Thymus (tissue), 11 donors: ENCODE measurements at regions not wholly inside any gene's neighbourhood (a gene's known extent, or its start where the extent isn't known, plus 50 kb on each side); places are given as distances from the start of the nearest gene placed in this dataset.

ENCODE experiments used
- DNase-seq, 9 donors: peaks; one replicate each; pipeline ENCODE4 v3.0.0-alpha.2; 2013; ENCODE audit warnings: low spot score in 9 of 9, low read depth in 6 of 9, missing footprints in 1 of 9
- H3K27ac ChIP-seq, 2 donors: one replicate each; pipeline ENCODE4 v1.5.1; 2013; ENCODE audit warnings: control low read depth in 1 of 2, low read depth in 1 of 2, low read length in 1 of 2, mild to moderate bottlenecking in 1 of 2, moderate library complexity in 1 of 2
- H3K27me3 ChIP-seq, 2 donors: one replicate each; pipeline ENCODE4 v1.5.1; 2013; ENCODE audit warnings: low read length in 1 of 2; ENCODE audit not compliant: control insufficient read depth in 2 of 2, insufficient read depth in 1 of 2
- H3K36me3 ChIP-seq, 2 donors: one replicate each; pipeline ENCODE4 v1.5.1; 2013; ENCODE audit warnings: low read length in 1 of 2, mild to moderate bottlenecking in 1 of 2, moderate library complexity in 1 of 2; ENCODE audit not compliant: control insufficient read depth in 2 of 2, insufficient read depth in 2 of 2
- H3K4me1 ChIP-seq, 2 donors: one replicate each; pipeline ENCODE4 v1.5.1; 2013; ENCODE audit warnings: low read length in 2 of 2; ENCODE audit not compliant: control insufficient read depth in 2 of 2, insufficient read depth in 2 of 2
- H3K4me3 ChIP-seq, 2 donors: one replicate each; pipeline ENCODE4 v1.5.1; 2013; ENCODE audit warnings: low read length in 2 of 2, control low read depth in 1 of 2, mild to moderate bottlenecking in 1 of 2
- H3K9me3 ChIP-seq, 2 donors: one replicate each; pipeline ENCODE4 v1.5.1; 2013; ENCODE audit warnings: low read length in 1 of 2, mild to moderate bottlenecking in 1 of 2; ENCODE audit not compliant: control insufficient read depth in 2 of 2, insufficient read depth in 1 of 2
- WGBS: extraction: QIAGEN DNeasy Blood & Tissue Kit; methylation state at CpG from one replicate; pipeline ENCODE4 v1.1.7; 2013; 5-methylcytosine and 5-hydroxymethylcytosine counted together
- donor health status: healthy.

DNA sequence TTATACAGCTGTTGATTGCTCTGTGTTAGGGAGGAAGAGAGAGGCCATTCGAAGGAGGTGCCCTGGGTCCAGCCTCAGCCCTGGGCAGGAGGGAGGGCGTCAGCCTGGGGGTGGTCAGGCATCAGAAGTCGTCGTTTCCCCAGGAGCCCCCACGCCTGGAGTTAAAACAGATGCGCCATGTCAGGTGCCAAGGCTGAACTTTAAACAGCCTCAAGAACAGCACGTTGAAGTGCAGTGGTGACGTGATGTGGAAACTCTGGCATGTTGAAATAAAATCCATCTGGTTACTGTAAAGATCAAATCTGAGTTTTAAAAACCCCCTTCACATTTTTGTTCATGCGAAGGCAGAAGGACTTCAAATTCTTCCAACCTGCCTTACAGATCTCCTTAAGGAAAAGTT is 128.4 kb upstream of the PPP2R2D start:
- DNase-seq: no peak
- no peak overlapping the region for H3K27ac ChIP-seq
- no peaks in the 10 kb centered on the region for H3K4me1 ChIP-seq
- no peak overlapping the region for H3K4me3 ChIP-seq
- H3K27me3 ChIP-seq: no peaks in the 10 kb centered on the region
- H3K36me3 ChIP-seq: no peaks in the 10 kb centered on the region
- H3K9me3 ChIP-seq: peaks cover 6 to 17% of the 10 kb centered on the region in 2 donors
- 88% methylated on average over 9 of the region's 9 CpGs for WGBS

DNA sequence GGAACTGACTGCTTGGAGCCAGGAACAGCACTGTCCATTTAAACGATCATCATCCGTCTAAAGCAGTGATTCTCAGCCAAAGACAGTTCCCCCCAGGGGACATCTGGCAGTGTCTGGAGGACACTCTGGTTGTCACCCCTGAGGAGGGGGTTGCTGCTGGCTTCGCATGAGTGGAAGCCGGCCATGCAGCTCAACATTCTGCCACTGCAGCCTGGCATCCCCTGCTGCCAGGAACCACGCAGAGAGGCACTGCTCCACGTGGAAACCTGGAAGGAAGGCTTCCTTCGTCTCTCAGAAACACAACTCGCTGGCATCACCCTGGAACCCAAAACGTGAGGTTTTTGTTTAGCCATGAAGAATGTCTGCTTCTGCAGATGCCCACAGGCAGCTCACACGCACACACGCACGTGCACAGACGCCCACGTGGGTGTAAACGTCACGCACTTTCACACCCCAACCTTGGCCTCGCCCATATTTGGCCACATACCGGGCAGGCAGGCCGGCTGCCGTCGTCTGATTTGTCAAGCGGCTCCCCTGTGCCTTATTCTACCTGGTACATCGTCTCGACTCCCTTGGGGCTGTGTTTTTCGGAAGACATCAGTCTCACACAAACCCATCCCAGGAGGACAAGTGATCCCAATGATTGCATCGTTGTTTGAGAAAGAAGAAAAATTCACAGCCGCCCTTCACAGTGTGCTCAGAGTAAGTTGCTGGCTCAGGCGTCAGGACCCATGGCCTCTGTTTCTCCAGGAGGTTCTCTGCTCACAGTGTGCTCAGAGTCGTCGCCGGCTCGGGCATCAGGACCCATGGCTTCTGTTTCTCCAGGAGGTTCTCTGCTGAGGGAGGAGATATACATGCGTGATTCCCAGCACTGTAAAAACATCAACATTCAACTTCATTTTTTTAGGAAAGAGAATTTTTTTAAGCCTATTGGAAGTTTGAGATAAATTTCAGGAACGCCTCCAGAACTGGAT is 127.2 kb upstream of the PPP2R2D start:
- Histone ChIP-seq H3K27ac (no peak overlapping the region), H3K27me3 (no peaks in the 10 kb centered on the region), H3K36me3 (no peaks in the 10 kb centered on the region), H3K9me3 (peaks cover 10 to 28% of the 10 kb centered on the region in 2 donors), H3K4me3 (no peak overlapping the region), H3K4me1 (no peaks in the 10 kb centered on the region)
- WGBS: 85% methylated on average over 34 of the region's 34 CpGs
- DNase-seq: no peak

DNA sequence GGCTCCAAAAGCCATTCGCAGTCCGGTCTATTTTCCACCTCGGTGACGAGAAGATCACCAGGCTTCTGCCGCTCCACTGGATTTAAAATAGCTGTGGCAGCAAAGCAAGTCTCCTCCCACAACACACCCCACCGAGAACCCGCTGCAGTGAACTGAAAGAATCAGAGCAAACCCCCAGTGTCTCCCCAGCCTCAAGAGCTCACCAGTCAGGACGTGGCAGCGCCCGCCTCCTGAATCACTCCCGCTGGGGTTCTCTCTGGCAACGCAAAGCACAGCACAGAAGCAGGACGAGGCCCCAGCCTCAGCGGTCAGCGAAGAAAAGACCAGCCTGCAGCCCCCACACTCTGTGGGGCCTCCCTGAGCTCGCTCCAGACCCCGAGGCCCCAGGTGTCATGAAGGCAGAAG is 126.1 kb upstream of the PPP2R2D start:
- peaks cover 11 to 34% of the 10 kb centered on the region in 2 donors for H3K9me3 ChIP-seq
- no peak overlapping the region for H3K27ac ChIP-seq
- H3K4me1 ChIP-seq: no peaks in the 10 kb centered on the region
- 93% methylated on average over 17 of the region's 17 CpGs for WGBS
- DNase-seq: no peak
- no peak overlapping the region for H3K4me3 ChIP-seq
- H3K36me3 ChIP-seq: no peaks in the 10 kb centered on the region
- H3K27me3 ChIP-seq: no peaks in the 10 kb centered on the region

DNA sequence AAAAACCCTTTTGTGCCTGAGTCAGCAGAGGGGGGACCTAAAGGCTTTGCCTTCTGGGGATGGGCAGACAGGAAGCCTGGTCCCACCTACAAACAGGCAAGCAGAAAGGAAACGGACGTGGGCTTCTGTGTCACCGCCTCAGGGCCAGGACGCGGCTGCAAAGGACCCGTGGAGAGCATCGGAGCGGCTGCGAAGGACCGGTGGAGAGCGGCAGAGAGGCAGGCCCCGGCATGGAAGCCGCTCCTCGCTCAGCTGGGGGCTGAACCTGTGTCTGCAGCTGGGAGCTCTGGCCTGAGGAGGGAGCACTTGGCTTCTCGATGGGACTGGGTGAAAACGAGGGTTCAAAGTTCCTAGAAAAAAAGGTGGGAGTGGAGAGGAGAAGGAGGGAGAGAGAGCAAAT is 125.4 kb upstream of the PPP2R2D start:
- Histone ChIP-seq H3K4me1 (no peaks in the 10 kb centered on the region), H3K36me3 (no peaks in the 10 kb centered on the region), H3K9me3 (peaks cover 11 to 34% of the 10 kb centered on the region in 2 donors), H3K4me3 (no peak overlapping the region), H3K27me3 (no peaks in the 10 kb centered on the region), H3K27ac (no peak overlapping the region)
- no peak for DNase-seq
- WGBS: 80% methylated on average over 16 of the region's 16 CpGs

DNA sequence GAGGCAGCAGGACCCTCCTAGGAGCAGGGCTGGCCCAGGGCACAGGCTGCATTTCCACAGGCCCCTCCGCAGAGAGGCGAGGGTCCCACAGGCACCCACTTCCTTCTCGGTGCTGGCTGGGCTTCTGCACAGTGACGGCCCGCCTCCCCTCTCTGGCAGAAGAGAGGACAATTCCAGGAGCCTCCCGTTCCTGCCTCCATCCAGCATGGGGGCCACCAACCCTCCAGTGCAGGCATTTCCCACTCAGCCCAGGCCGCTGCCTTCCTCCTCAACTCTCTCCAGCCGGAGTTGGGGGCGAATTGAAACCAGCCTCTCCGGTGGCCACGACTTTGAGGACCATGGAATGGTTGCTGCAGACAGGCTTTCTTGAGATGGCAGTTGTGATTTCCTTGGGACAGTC is 125.0 kb upstream of the PPP2R2D start:
- H3K9me3 ChIP-seq: peaks cover 11 to 34% of the 10 kb centered on the region in 2 donors
- no peaks in the 10 kb centered on the region for H3K27me3 ChIP-seq
- no peak for DNase-seq
- H3K36me3 ChIP-seq: no peaks in the 10 kb centered on the region
- 87% methylated on average over 11 of the region's 11 CpGs for WGBS
- H3K4me3 ChIP-seq: no peak overlapping the region
- no peak overlapping the region for H3K27ac ChIP-seq
- H3K4me1 ChIP-seq: no peaks in the 10 kb centered on the region

DNA sequence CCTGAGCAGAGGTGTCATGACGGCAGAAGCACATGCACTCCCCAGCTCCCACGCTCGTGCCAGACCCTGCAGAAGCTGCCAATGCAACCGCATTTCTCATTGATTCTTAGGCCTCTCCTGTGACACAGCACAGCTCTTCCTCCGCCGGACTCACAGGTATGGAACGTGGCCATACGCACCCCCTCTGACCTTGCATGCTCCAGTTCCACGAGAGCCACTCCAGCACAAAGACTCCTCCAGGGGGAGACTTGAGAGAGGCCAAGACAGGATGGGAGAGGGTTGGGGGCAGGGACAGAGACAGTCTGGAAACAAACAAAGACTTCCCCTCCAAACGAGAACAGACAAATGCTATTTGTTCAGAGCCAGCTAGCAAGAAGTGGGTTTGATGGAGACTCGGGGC is 124.3 kb upstream of the PPP2R2D start:
- H3K9me3 ChIP-seq: peaks cover 11 to 34% of the 10 kb centered on the region in 2 donors
- no peak overlapping the region for H3K27ac ChIP-seq
- no peak overlapping the region for H3K4me3 ChIP-seq
- H3K4me1 ChIP-seq: no peaks in the 10 kb centered on the region
- 85% methylated on average over 11 of the region's 11 CpGs for WGBS
- H3K27me3 ChIP-seq: no peaks in the 10 kb centered on the region
- DNase-seq: no peak
- H3K36me3 ChIP-seq: no peaks in the 10 kb centered on the region

DNA sequence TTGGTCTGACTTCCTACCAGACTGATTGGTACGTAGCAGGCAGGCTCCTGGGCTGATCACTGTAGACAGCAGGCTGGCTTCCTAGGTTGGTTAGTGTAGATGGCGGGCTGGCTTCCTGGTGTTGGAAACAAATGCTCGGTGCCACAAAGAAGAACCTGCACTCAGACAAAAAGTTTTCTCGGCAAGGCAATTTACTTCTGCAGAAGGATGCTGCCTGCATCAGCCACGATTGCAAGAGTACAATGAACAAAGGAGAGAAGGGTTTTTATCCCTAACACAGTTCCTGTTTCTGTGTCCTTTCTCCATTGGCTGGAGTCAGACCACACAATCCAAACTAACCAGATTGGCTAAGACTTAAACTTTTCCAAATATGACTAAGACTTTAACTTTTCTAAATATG is 123.6 kb upstream of the PPP2R2D start:
- no peaks in the 10 kb centered on the region for H3K36me3 ChIP-seq
- H3K9me3 ChIP-seq: peaks cover 11 to 34% of the 10 kb centered on the region in 2 donors
- H3K27me3 ChIP-seq: no peaks in the 10 kb centered on the region
- H3K27ac ChIP-seq: no peak overlapping the region
- no peak for DNase-seq
- no peak overlapping the region for H3K4me3 ChIP-seq
- 93% methylated on average over 5 of the region's 5 CpGs for WGBS
- H3K4me1 ChIP-seq: no peaks in the 10 kb centered on the region

DNA sequence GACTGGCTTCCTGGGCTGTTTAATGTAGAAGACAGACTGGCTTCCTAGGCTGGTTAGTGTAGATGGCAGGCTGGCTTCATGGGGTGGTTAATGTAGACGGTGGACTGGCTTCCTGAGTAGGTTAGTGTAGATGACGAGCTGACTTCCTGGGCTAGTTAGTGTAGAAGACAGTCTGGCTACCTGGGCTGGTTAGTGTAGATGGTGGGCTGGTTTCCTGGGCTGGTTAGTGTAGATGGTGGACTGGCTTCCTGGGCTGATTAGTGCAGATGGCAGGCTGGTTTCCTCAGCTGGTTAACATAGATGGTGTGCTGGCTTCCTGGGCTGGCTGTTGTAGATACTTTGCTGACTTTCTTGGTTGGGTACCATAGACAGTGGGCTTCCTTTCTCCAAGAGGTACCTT is 122.9 kb upstream of the PPP2R2D start:
- H3K4me3 ChIP-seq: no peak overlapping the region
- peaks cover 11 to 34% of the 10 kb centered on the region in 2 donors for H3K9me3 ChIP-seq
- H3K27me3 ChIP-seq: no peaks in the 10 kb centered on the region
- WGBS: 97% methylated on average over 2 of the region's 2 CpGs
- no peaks in the 10 kb centered on the region for H3K4me1 ChIP-seq
- H3K36me3 ChIP-seq: no peaks in the 10 kb centered on the region
- no peak for DNase-seq
- no peak overlapping the region for H3K27ac ChIP-seq

DNA sequence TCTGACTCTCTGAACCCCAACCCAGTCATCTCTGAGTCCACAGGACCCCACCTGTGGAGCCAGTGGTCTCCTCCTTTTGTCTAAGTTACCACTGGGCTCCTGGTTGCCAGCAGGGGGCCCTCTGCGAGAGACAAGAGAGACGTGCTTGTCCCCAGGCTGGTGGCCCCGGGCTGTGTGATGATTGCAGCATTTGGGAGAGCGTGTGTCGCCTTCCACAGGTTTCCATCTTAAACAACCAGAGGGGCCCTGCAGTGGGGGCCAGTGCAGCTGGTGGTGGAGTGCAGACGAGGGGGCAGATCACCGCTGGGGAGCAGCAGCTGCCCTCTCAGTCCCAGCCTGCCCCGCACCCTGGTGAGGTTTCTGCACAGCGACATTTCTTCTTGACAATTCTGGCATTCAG is 122.4 kb upstream of the PPP2R2D start:
- H3K4me3 ChIP-seq: no peak overlapping the region
- no peaks in the 10 kb centered on the region for H3K36me3 ChIP-seq
- no peak overlapping the region for H3K27ac ChIP-seq
- 89% methylated on average over 9 of the region's 9 CpGs for WGBS
- no peaks in the 10 kb centered on the region for H3K27me3 ChIP-seq
- no peak for DNase-seq
- H3K4me1 ChIP-seq: no peaks in the 10 kb centered on the region
- peaks cover 11 to 34% of the 10 kb centered on the region in 2 donors for H3K9me3 ChIP-seq
